H1 (cell line): ENCODE measurements at regions not wholly inside any gene's neighbourhood (a gene's known extent, or its start where the extent isn't known, plus 50 kb on each side); places are given as distances from the start of the nearest gene placed in this dataset.

Experiments used
- CTCF ChIA-PET: fragments of 300-600 bp; sonication (Branson Sonifier 250); formaldehyde crosslinking; loops from one replicate; lab custom pipeline; 2021; ENCODE audit not compliant: partially characterized antibody; lab: Charles Lee
- POLR2A ChIA-PET: fragments of 300-600 bp; sonication (Branson Sonifier 250); formaldehyde crosslinking; loops from one replicate; lab custom pipeline; 2021; ENCODE audit warnings: inconsistent platforms; ENCODE audit not compliant: partially characterized antibody; lab: Charles Lee
- DNase-seq, 2 experiments: peaks; one replicate each; pipeline versions ENCODE4 v3.0.0 to v3.0.0-alpha.2; 2010 to 2022; ENCODE audit warnings: low spot score in 2 of 2, low read depth in 1 of 2, mixed read lengths in 1 of 2
- FAIRE-seq: peaks from 2 replicates; lab custom pipeline; 2011; peaks lifted over from hg19 to GRCh38; lab: Jason Lieb, UNC
- H2AFZ ChIP-seq: 2 replicates; pipeline ENCODE4 v1.8.1; 2012; ENCODE audit warnings: low read length, inconsistent platforms
- H2AK5ac ChIP-seq: 2 replicates; pipeline ENCODE4 v1.6.1; 2013; ENCODE audit warnings: low read depth, low read length
- H2BK120ac ChIP-seq: replicated peaks from 2 replicates; pipeline ENCODE3; 2013; ENCODE audit warnings: low read depth, low read length, inconsistent platforms
- H2BK12ac ChIP-seq: 2 replicates; pipeline ENCODE4 v1.6.1; 2013; ENCODE audit warnings: low read depth, low read length
- H2BK15ac ChIP-seq: 2 replicates; pipeline ENCODE4 v1.6.1; 2013; ENCODE audit warnings: low read length
- H2BK20ac ChIP-seq: 2 replicates; pipeline ENCODE4 v1.6.1; 2013; ENCODE audit warnings: low read length
- H2BK5ac ChIP-seq: 2 replicates; pipeline ENCODE4 v1.6.1; 2013; ENCODE audit warnings: low read depth, low read length
- H3K14ac ChIP-seq: 2 replicates; pipeline ENCODE4 v1.6.1; 2013; ENCODE audit warnings: inconsistent platforms; ENCODE audit not compliant: insufficient read length
- H3K18ac ChIP-seq: 2 replicates; pipeline ENCODE4 v1.6.1; 2013; ENCODE audit warnings: low read length; ENCODE audit errors: extremely low read depth
- H3K23ac ChIP-seq: 2 replicates; pipeline ENCODE4 v1.6.1; 2013; ENCODE audit warnings: inconsistent platforms; ENCODE audit not compliant: insufficient read length
- H3K23me2 ChIP-seq: 2 replicates; pipeline ENCODE4 v1.6.1; 2013; ENCODE audit warnings: low read depth, low read length
- H3K27ac ChIP-seq: 2 replicates; pipeline ENCODE4 v1.6.1; 2011; ENCODE audit warnings: low read depth, low read length, inconsistent platforms
- H3K27me3 ChIP-seq, 4 experiments: replicated peaks in 1 of 4; 1 replicate in 1 of 4; 2 replicates in 3 of 4; pipeline versions ENCODE4 v1.6.1 to v1.8.1; 2011 to 2013; ENCODE audit warnings: low read length in 3 of 4, mild to moderate bottlenecking in 3 of 4, inconsistent platforms in 2 of 4, mixed read lengths in 2 of 4, moderate library complexity in 1 of 4; ENCODE audit not compliant: control insufficient read depth in 3 of 4, insufficient read depth in 3 of 4; ENCODE audit errors: extremely low read depth in 1 of 4
- H3K36me3 ChIP-seq, 4 experiments: 2 replicates each; pipeline versions ENCODE4 v1.6.1 to v1.8.1; 2011 to 2013; ENCODE audit warnings: mild to moderate bottlenecking in 4 of 4, low read length in 3 of 4, moderate library complexity in 2 of 4, control low read depth in 1 of 4, inconsistent platforms in 1 of 4; ENCODE audit not compliant: insufficient read depth in 4 of 4, control insufficient read depth in 2 of 4
- H3K4ac ChIP-seq: replicated peaks from 2 replicates; pipeline ENCODE3; 2013; ENCODE audit warnings: low read length, low read depth, mixed read lengths, inconsistent platforms; ENCODE audit not compliant: insufficient read length
- H3K4me1 ChIP-seq, 4 experiments: replicated peaks in 1 of 4; 1 replicate in 1 of 4; 2 replicates in 3 of 4; pipeline versions ENCODE4 v1.6.1 to v1.8.1; 2011 to 2013; ENCODE audit warnings: low read length in 3 of 4, inconsistent platforms in 2 of 4, mixed read lengths in 1 of 4; ENCODE audit not compliant: insufficient read depth in 4 of 4, control insufficient read depth in 3 of 4
- H3K4me2 ChIP-seq, 2 experiments: 2 replicates each; pipeline versions ENCODE4 v1.6.1 to v1.8.1; 2011 to 2013; ENCODE audit warnings: low read depth in 2 of 2, low read length in 2 of 2, control low read depth in 1 of 2, inconsistent platforms in 1 of 2, mild to moderate bottlenecking in 1 of 2; ENCODE audit not compliant: insufficient read depth in 1 of 2
- H3K4me3 ChIP-seq, 4 experiments: fragments of 200-600, 300-600 bp in 1 of 4; sonication (generic), shearing (Covaris generic), sonication (Bioruptor Twin) in 1 of 4; 2 replicates each; pipeline versions ENCODE4 v1.5.1 to v1.8.1; 2011 to 2016; ENCODE audit warnings: low read length in 4 of 4, low read depth in 3 of 4, control low read depth in 2 of 4, inconsistent platforms in 2 of 4, mild to moderate bottlenecking in 2 of 4, mixed read lengths in 1 of 4, moderate library complexity in 1 of 4; ENCODE audit not compliant: insufficient read depth in 2 of 4; ENCODE audit errors: extremely low read depth in 1 of 4
- H3K56ac ChIP-seq: replicated peaks from 2 replicates; pipeline ENCODE3; 2013; ENCODE audit warnings: low read depth, mild to moderate bottlenecking, mixed read lengths, low read length, inconsistent platforms; ENCODE audit not compliant: insufficient read length
- H3K79me1 ChIP-seq: 2 replicates; pipeline ENCODE4 v1.6.1; 2013; ENCODE audit warnings: low read depth, low read length, control low read depth
- H3K79me2 ChIP-seq, 2 experiments: 2 replicates each; pipeline versions ENCODE4 v1.6.1 to v1.8.1; 2012 to 2013; ENCODE audit warnings: low read length in 2 of 2, mild to moderate bottlenecking in 2 of 2, inconsistent platforms in 1 of 2; ENCODE audit not compliant: insufficient read depth in 2 of 2, control insufficient read depth in 1 of 2
- H3K9ac ChIP-seq, 4 experiments: replicated peaks in 1 of 4; 1 replicate in 1 of 4; 2 replicates in 3 of 4; pipeline versions ENCODE4 v1.6.1 to v1.8.1; 2011 to 2013; ENCODE audit warnings: low read depth in 3 of 4, low read length in 3 of 4, control low read depth in 2 of 4, mild to moderate bottlenecking in 2 of 4, moderate library complexity in 2 of 4, inconsistent platforms in 1 of 4; ENCODE audit errors: extremely low read depth in 1 of 4
- H3K9me3 ChIP-seq, 2 experiments: 2 replicates each; pipeline versions ENCODE4 v1.6.1 to v1.8.1; 2012 to 2013; ENCODE audit warnings: mild to moderate bottlenecking in 2 of 2, moderate library complexity in 2 of 2, control low read depth in 1 of 2, inconsistent platforms in 1 of 2, low read depth in 1 of 2, low read length in 1 of 2, mixed read lengths in 1 of 2; ENCODE audit not compliant: insufficient read depth in 2 of 2
- H4K20me1 ChIP-seq, 2 experiments: replicated peaks in 1 of 2; 2 replicates each; pipeline versions ENCODE3 to v1.8.1; 2011 to 2013; ENCODE audit warnings: inconsistent platforms in 2 of 2, low read length in 2 of 2, mild to moderate bottlenecking in 1 of 2; ENCODE audit not compliant: insufficient read depth in 2 of 2, control insufficient read depth in 1 of 2
- H4K5ac ChIP-seq: 2 replicates; pipeline ENCODE4 v1.6.1; 2013; ENCODE audit warnings: low read length, low read depth, mixed read lengths, inconsistent platforms; ENCODE audit not compliant: insufficient read length
- H4K8ac ChIP-seq: 2 replicates; pipeline ENCODE4 v1.8.0; 2013; ENCODE audit warnings: mild to moderate bottlenecking, moderate library complexity, low read length, inconsistent platforms; ENCODE audit not compliant: insufficient read depth; ENCODE audit errors: extremely low read depth
- H4K91ac ChIP-seq: replicated peaks from 2 replicates; pipeline ENCODE3; 2013; ENCODE audit warnings: low read length, mixed read lengths, inconsistent platforms; ENCODE audit not compliant: insufficient read length
- ATF3 ChIP-seq: IDR thresholded peaks from 2 replicates; pipeline ENCODE4 v1.6.1; 2011; ENCODE audit warnings: low read depth, mild to moderate bottlenecking, low read length; ENCODE audit not compliant: insufficient read depth
- EP300 ChIP-seq, 2 experiments: IDR thresholded peaks; 1 replicate in 1 of 2; 2 replicates in 1 of 2; pipeline ENCODE4 v1.6.1; 2011 to 2012; ENCODE audit warnings: low read depth in 2 of 2, low read length in 2 of 2, mild to moderate bottlenecking in 2 of 2, borderline replicate concordance in 1 of 2, inconsistent platforms in 1 of 2, moderate library complexity in 1 of 2
- HDAC2 ChIP-seq, 2 experiments: fragments of 300-600 bp in 1 of 2; sonication (generic) in 1 of 2; IDR thresholded peaks; 2 replicates each; pipeline ENCODE4 v1.6.1; 2011 to 2012; ENCODE audit warnings: low read depth in 2 of 2, low read length in 2 of 2, mild to moderate bottlenecking in 2 of 2, moderate library complexity in 2 of 2, borderline replicate concordance in 1 of 2, inconsistent platforms in 1 of 2
- KDM4A ChIP-seq: IDR thresholded peaks from one replicate; pipeline ENCODE4 v1.7.1; 2012; ENCODE audit warnings: low read depth, mild to moderate bottlenecking, moderate library complexity, low read length, inconsistent platforms; ENCODE audit not compliant: severe bottlenecking
- NRF1 ChIP-seq: IDR thresholded peaks from 2 replicates; pipeline ENCODE4 v1.6.1; 2011; ENCODE audit warnings: mild to moderate bottlenecking, low read depth, low read length, improper control_type of control experiment
- PHF8 ChIP-seq: fragments of 200-600 bp; sonication (generic); conservative IDR thresholded peaks from 2 replicates; pipeline ENCODE4 v1.7.1; 2012; ENCODE audit warnings: low read depth, mild to moderate bottlenecking, inconsistent platforms, low read length, moderate library complexity
- POU5F1 ChIP-seq: IDR thresholded peaks from 2 replicates; pipeline ENCODE4 v1.6.1; 2011; ENCODE audit warnings: low read depth, mild to moderate bottlenecking, low read length, moderate library complexity
- SAP30 ChIP-seq: fragments of 300-600 bp; sonication (generic); IDR thresholded peaks from 2 replicates; pipeline ENCODE4 v1.7.1; 2012; ENCODE audit warnings: low read length, moderate library complexity, mild to moderate bottlenecking, inconsistent platforms; ENCODE audit not compliant: insufficient read depth, insufficient replicate concordance
- SIX5 ChIP-seq: IDR thresholded peaks from 2 replicates; pipeline ENCODE4 v1.6.1; 2011; ENCODE audit warnings: mild to moderate bottlenecking, low read depth, low read length
- WGBS, 2 experiments: shearing (Covaris generic) in 1 of 2; methylation state at CpG; one replicate each; pipeline versions ENCODE4 v1.1.6 to v1.1.7; 2013 to 2015; ENCODE audit warnings: low lambda C conversion rate in 2 of 2, mixed read lengths in 2 of 2, inconsistent platforms in 1 of 2, low coverage in 1 of 2, missing lambda C conversion rate in 1 of 2; ENCODE audit not compliant: insufficient replicate concordance in 2 of 2, insufficient coverage in 1 of 2, insufficient read length in 1 of 2; ENCODE audit errors: extremely low coverage in 1 of 2, missing lambda C conversion rate in 1 of 2; 5-methylcytosine and 5-hydroxymethylcytosine counted together

DNA sequence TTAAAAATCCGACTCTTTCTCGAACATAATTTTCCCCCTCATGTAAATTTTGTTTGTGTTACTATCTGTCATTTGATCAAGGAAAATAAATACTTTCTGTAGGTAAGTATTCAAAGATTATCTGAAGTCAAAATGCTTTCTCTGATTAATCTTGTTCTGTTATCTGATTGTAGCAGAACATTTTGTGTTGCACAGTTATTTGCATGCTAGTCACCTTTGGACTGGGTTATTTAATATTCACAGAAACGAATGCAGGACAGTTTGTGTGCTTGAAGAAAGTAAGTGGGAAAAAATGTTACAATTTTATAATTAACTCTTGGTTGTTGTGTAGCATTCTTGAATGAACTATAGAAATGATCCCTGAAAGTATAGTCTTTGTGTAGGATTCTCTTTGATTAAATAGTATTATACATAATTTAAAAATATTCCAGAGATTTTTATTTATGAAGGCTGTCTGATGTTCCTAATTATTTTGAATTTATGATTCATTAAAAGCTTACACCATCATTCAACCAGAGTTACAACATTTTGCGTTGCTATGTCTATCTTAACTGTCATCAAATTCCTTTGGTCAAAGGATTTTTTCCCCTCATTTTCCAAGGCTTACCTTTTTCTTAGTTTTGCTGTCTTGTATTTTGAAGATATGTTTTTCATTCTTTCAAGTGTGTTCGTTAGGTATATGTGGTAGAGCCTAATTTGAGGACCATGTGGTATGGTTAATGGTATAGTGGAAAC lies 176.6 kb downstream of the GIPC2 start:
- no peak overlapping the region for H3K4me3 ChIP-seq
- no peak overlapping the region for H2AFZ ChIP-seq
- H2BK5ac ChIP-seq: no peak overlapping the region
- H3K79me1 ChIP-seq: no peaks in the 10 kb centered on the region
- H3K23ac ChIP-seq: no peak overlapping the region
- no peak overlapping the region for H3K4me2 ChIP-seq
- H2BK15ac ChIP-seq: no peak overlapping the region
- H3K36me3 ChIP-seq: no peaks in the 10 kb centered on the region
- no peak overlapping the region for H3K56ac ChIP-seq
- H3K9me3 ChIP-seq: 0 out of 4 replicates have a peak, but pooled peaks cover 0 to 2% of the 10 kb centered on the region in 2 experiments
- H4K91ac ChIP-seq: no peak overlapping the region
- no peak overlapping the region for H3K18ac ChIP-seq
- H3K27me3 ChIP-seq: peaks cover 0 to 7% (median 1%) of the 10 kb centered on the region in 4 experiments; a peak in 3 of 7 replicates
- no peaks in the 10 kb centered on the region for H3K79me2 ChIP-seq
- H4K20me1 ChIP-seq: no peaks in the 10 kb centered on the region
- peaks cover 0 to 5% (median 0%) of the 10 kb centered on the region in 4 experiments; a peak in 2 of 7 replicates for H3K4me1 ChIP-seq
- no peak overlapping the region for H3K4ac ChIP-seq
- no peaks in the 10 kb centered on the region for H3K23me2 ChIP-seq
- H2BK120ac ChIP-seq: no peak overlapping the region
- no peak overlapping the region for H4K8ac ChIP-seq
- no peak overlapping the region for H3K27ac ChIP-seq
- H3K9ac ChIP-seq: no peak overlapping the region
- DNase-seq (no peak), FAIRE-seq (no peak)
- H3K14ac ChIP-seq: no peak overlapping the region
- H2BK12ac ChIP-seq: no peak overlapping the region
- H2BK20ac ChIP-seq: no peak overlapping the region
- H4K5ac ChIP-seq: no peak overlapping the region
- H2AK5ac ChIP-seq: no peak overlapping the region
- CTCF ChIA-PET: no interaction called here
- WGBS, 2 experiments: 78% methylated on average over 5 of the region's 5 CpGs; no CpG with 5 or more reads in 1 of the 2 experiments
- POLR2A ChIA-PET: no interaction called here
- TF ChIP-seq HDAC2 (IDR thresholded peaks at IDR 0.05; ENCODE audit: borderline replicate concordance in 1 of 2, low read depth in 2 of 2, low read length in 2 of 2) (no peak), NRF1 (no peak), KDM4A (no peak), SAP30 (no peak), EP300 (IDR thresholded peaks at IDR 0.05; ENCODE audit: borderline replicate concordance in 1 of 2, low read depth in 2 of 2, low read length in 2 of 2) (no peak), SIX5 (no peak), POU5F1 (no peak), PHF8 (no peak), ATF3 (no peak)
